GM12878 (cell line): ENCODE measurements at regions not wholly inside any gene's neighbourhood (a gene's known extent, or its start where the extent isn't known, plus 50 kb on each side); places are given as distances from the start of the nearest gene placed in this dataset.

Experiments
- ATAC-seq: fragments of 200-7000 bp; cut with Tn5 transposase; 3 replicates; pipeline ENCODE4 v1.9.1; 2020; ENCODE audit warnings: mild to moderate bottlenecking, moderate library complexity
- BruUV-seq: library from RNA; stranded (reverse); fragments of 400-500 nt; replicated peaks from 2 replicates; lab custom pipeline; 2021; lab: Mats Ljungman, UMichigan
- CTCF ChIA-PET: fragments of 300-600 bp; sonication (Branson Sonifier 250); formaldehyde crosslinking; extraction: SDS; loops from one replicate; lab custom pipeline; 2021; ENCODE audit warnings: inconsistent platforms; lab: Yijun Ruan, JAX
- POLR2A ChIA-PET: fragments of 350-600 bp; formaldehyde crosslinking; extraction: SDS; loops from one replicate; lab custom pipeline; 2021; ENCODE audit warnings: inconsistent platforms; lab: Charles Lee
- RAD21 ChIA-PET: fragments of 300-600 bp; sonication (Branson Sonifier 250); formaldehyde crosslinking; loops from one replicate; lab custom pipeline; 2023; ENCODE audit warnings: antibody characterized with exemption; ENCODE audit not compliant: unreplicated experiment; lab: Charles Lee
- SMC1A ChIA-PET: fragments of 300-600 bp; sonication (Branson Sonifier 250); formaldehyde crosslinking; loops from one replicate; lab custom pipeline; 2023; ENCODE audit not compliant: unreplicated experiment, uncharacterized antibody; lab: Charles Lee
- DNase-seq: peaks from one replicate; pipeline ENCODE4 v3.0.0-alpha.2; 2011; ENCODE audit warnings: low read depth, low spot score
- FAIRE-seq: peaks from 3 replicates; lab custom pipeline; 2011; peaks lifted over from hg19 to GRCh38; lab: Jason Lieb, UNC
- H2AFZ ChIP-seq: 2 replicates; pipeline ENCODE4 v1.6.0; 2011; ENCODE audit warnings: low read depth, low read length, control low read depth; ENCODE audit not compliant: control insufficient read depth
- H3K27ac ChIP-seq: 2 replicates; pipeline ENCODE4 v1.5.1; 2011; ENCODE audit warnings: control low read depth; ENCODE audit not compliant: control insufficient read depth, insufficient read depth
- H3K27me3 ChIP-seq, 2 experiments: replicated peaks in 1 of 2; 2 replicates each; pipeline versions ENCODE4 v1.6.0 to v1.6.1; 2011; ENCODE audit warnings: low read length in 1 of 2; ENCODE audit not compliant: control insufficient read depth in 2 of 2, insufficient read depth in 2 of 2
- H3K36me3 ChIP-seq, 2 experiments: 2 replicates each; pipeline ENCODE4 v1.5.1; 2011; ENCODE audit warnings: low read length in 1 of 2; ENCODE audit not compliant: control insufficient read depth in 2 of 2, insufficient read depth in 2 of 2
- H3K4me1 ChIP-seq: 2 replicates; pipeline ENCODE4 v1.6.1; 2011; ENCODE audit warnings: mild to moderate bottlenecking, low read length, moderate library complexity, mixed read lengths; ENCODE audit not compliant: control insufficient read depth, insufficient read depth
- H3K4me2 ChIP-seq: 2 replicates; pipeline ENCODE4 v1.6.0; 2011; ENCODE audit warnings: control low read depth; ENCODE audit not compliant: control insufficient read depth, insufficient read depth
- H3K4me3 ChIP-seq: fragments of 200-600 bp; sonication (generic); 2 replicates; pipeline ENCODE4 v1.5.1; 2016
- H3K79me2 ChIP-seq: 2 replicates; pipeline ENCODE4 v1.6.0; 2011; ENCODE audit warnings: low read length; ENCODE audit not compliant: control insufficient read depth, insufficient read depth
- H3K9ac ChIP-seq: 2 replicates; pipeline ENCODE4 v1.8.0; 2011; ENCODE audit warnings: low read length, control low read depth, mixed read lengths; ENCODE audit not compliant: control insufficient read depth, insufficient read depth
- H3K9me3 ChIP-seq: replicated peaks from 3 replicates; pipeline ENCODE4 v1.5.1; 2011; ENCODE audit warnings: mild to moderate bottlenecking, low read length; ENCODE audit not compliant: control insufficient read depth, insufficient read depth
- H4K20me1 ChIP-seq: 2 replicates; pipeline ENCODE4 v1.6.0; 2011; ENCODE audit not compliant: control insufficient read depth, insufficient read depth
- CBFB ChIP-seq: IDR thresholded peaks from 2 replicates; pipeline ENCODE4 v1.6.1; 2016; ENCODE audit warnings: antibody characterized with exemption, low read depth
- CBX3 ChIP-seq: fragments of 200-600 bp; sonication (generic); IDR thresholded peaks from 2 replicates; pipeline ENCODE4 v1.6.1; 2016; ENCODE audit warnings: low read depth, borderline replicate concordance
- CBX5 ChIP-seq: sonication (generic); IDR thresholded peaks from 2 replicates; pipeline ENCODE4 v1.6.1; 2016; ENCODE audit warnings: low read depth, moderate library complexity, mild to moderate bottlenecking, inconsistent platforms
- CEBPB ChIP-seq, 2 experiments: fragments of 150-350 bp in 1 of 2; IDR thresholded peaks; 2 replicates each; pipeline ENCODE4 v1.6.1; 2012 to 2014; ENCODE audit warnings: low read depth in 2 of 2, low read length in 2 of 2, borderline replicate concordance in 1 of 2, inconsistent platforms in 1 of 2
- EGR1 ChIP-seq, 2 experiments: IDR thresholded peaks; 1 replicate in 1 of 2; 2 replicates in 1 of 2; pipeline ENCODE4 v1.6.1; 2011 to 2012; ENCODE audit warnings: low read depth in 2 of 2, low read length in 2 of 2, borderline replicate concordance in 1 of 2, mild to moderate bottlenecking in 1 of 2, moderate library complexity in 1 of 2
- FOS ChIP-seq: IDR thresholded peaks from 3 replicates; pipeline ENCODE4 v1.6.1; 2011; ENCODE audit warnings: borderline replicate concordance; ENCODE audit not compliant: insufficient read length; ENCODE audit errors: extremely low read depth
- FOXM1 ChIP-seq: IDR thresholded peaks from 2 replicates; pipeline ENCODE4 v1.6.1; 2012; ENCODE audit warnings: low read depth, mild to moderate bottlenecking, inconsistent platforms, low read length, moderate library complexity
- HDAC6 ChIP-seq: fragments of 200-600 bp; sonication (generic); IDR thresholded peaks from one replicate; pipeline ENCODE4 v1.8.0; 2017; ENCODE audit warnings: antibody characterized with exemption; ENCODE audit not compliant: unreplicated experiment
- JUNB ChIP-seq: IDR thresholded peaks from 2 replicates; pipeline ENCODE4 v1.6.1; 2016; ENCODE audit warnings: antibody characterized with exemption, mild to moderate bottlenecking
- NR2C1 ChIP-seq: fragments of 450-650 bp; IDR thresholded peaks from 2 replicates; pipeline ENCODE4 v1.6.1; 2017; ENCODE audit warnings: antibody characterized with exemption, mild to moderate bottlenecking, moderate library complexity
- POU2F2 ChIP-seq: IDR thresholded peaks from 3 replicates; pipeline ENCODE4 v1.6.1; 2011; ENCODE audit warnings: low read depth, mild to moderate bottlenecking, low read length, borderline replicate concordance
- SMAD1 ChIP-seq: fragments of 450-650 bp; IDR thresholded peaks from 2 replicates; pipeline ENCODE4 v1.6.1; 2018; ENCODE audit warnings: mild to moderate bottlenecking, low read depth; ENCODE audit not compliant: partially characterized antibody
- SMAD5 ChIP-seq: IDR thresholded peaks from 2 replicates; pipeline ENCODE4 v1.6.1; 2016; ENCODE audit warnings: antibody characterized with exemption, low read depth
- SREBF2 ChIP-seq: IDR thresholded peaks from 2 replicates; pipeline ENCODE4 v1.6.1; 2012; ENCODE audit warnings: mild to moderate bottlenecking, low read length
- SRF ChIP-seq, 2 experiments: IDR thresholded peaks; 2 replicates each; pipeline ENCODE4 v1.6.1; 2011; ENCODE audit warnings: low read depth in 2 of 2, low read length in 2 of 2, mild to moderate bottlenecking in 1 of 2, moderate library complexity in 1 of 2
- TCF7 ChIP-seq: IDR thresholded peaks from 2 replicates; pipeline ENCODE4 v1.6.1; 2014; ENCODE audit warnings: antibody characterized with exemption, borderline replicate concordance
- WGBS: methylation state at CpG from one replicate; pipeline ENCODE4 v1.1.6; 2016; ENCODE audit warnings: low lambda C conversion rate; ENCODE audit not compliant: insufficient replicate concordance, insufficient coverage; ENCODE audit errors: missing lambda C conversion rate; 5-methylcytosine and 5-hydroxymethylcytosine counted together
- in situ Hi-C: fragments of 300-500 bp; cut with MboI; formaldehyde crosslinking; loops from 9 replicates; pipeline ENCODE4 v1.14.3; 2018; ENCODE audit warnings: mixed read lengths
- intact Hi-C: fragments of 100-400 bp; cut with micrococcal nuclease; formaldehyde crosslinking; loops from one replicate; pipeline ENCODE4 v1.14.2; 2022; ENCODE audit not compliant: unreplicated experiment
- TF ChIP-seq, protein P1 (sequence below): fragments of 450-650 bp; IDR thresholded peaks from 2 replicates; pipeline ENCODE4 v1.6.1; 2017; ENCODE audit warnings: borderline replicate concordance
- TF ChIP-seq, protein P2 (sequence below): fragments of 450-650 bp; IDR thresholded peaks from 2 replicates; pipeline ENCODE4 v1.6.1; 2017; ENCODE audit warnings: mild to moderate bottlenecking, moderate library complexity
- TF ChIP-seq, protein P3 (sequence below): fragments of 450-650 bp; IDR thresholded peaks from 2 replicates; pipeline ENCODE4 v1.6.1; 2018; ENCODE audit warnings: mild to moderate bottlenecking, low read depth, moderate library complexity; ENCODE audit not compliant: partially characterized antibody

DNA sequence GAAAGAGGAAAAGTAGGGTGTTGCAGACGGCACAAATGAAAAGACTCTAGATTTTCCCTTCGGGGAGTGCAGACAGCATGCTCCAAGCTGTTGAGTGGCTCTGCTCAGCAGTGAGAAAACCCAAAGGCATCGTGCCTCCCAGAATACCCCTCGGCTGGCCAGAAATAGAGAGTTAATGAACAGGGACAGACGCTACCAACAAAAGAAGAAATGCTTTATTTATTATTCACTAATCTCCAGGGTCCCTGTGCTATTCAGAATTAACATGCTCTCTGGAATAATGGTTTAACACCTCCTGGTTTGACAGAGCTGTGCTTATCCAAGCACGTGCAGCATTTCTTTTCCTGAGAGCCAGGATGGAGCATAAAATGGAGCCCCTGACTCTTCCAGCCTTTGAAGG, 82.3 kb downstream of the AQP4 start:
- ChIA-PET CTCF (no interaction called here), RAD21 (no interaction called here), POLR2A (no interaction called here), SMC1A (no interaction called here)
- Histone ChIP-seq H3K79me2 (no peaks in the 10 kb centered on the region), H3K4me2 (no peak overlapping the region), H2AFZ (no peak overlapping the region), H3K36me3 (no peaks in the 10 kb centered on the region), H4K20me1 (no peaks in the 10 kb centered on the region), H3K27me3 (peaks cover 0 to 2% of the 10 kb centered on the region in 2 experiments; a peak in 2 of 4 replicates), H3K9ac (no peak overlapping the region), H3K9me3 (no peaks in the 10 kb centered on the region), H3K27ac (no peak overlapping the region), H3K4me3 (no peak overlapping the region), H3K4me1 (no peaks in the 10 kb centered on the region)
- in situ Hi-C loops, result no loop called here
- no TSS peak for BruUV-seq
- 18% methylated on average over 6 of the region's 6 CpGs for WGBS
- FAIRE-seq (no peak), DNase-seq (no peak), ATAC-seq (no peak)
- intact Hi-C loops, result no loop called here
- TF ChIP-seq FOS (no peak), FOXM1 (no peak), SREBF2 (no peak), CBX3 (no peak), CBFB (no peak), NR2C1 (no peak), JUNB (no peak), POU2F2 (no peak), SMAD1 (no peak), CBX5 (no peak), SRF (IDR thresholded peaks at IDR 0.05; ENCODE audit: low read depth in 2 of 2, low read length in 2 of 2) (no peak), SMAD5 (no peak), TCF7 (no peak), EGR1 (IDR thresholded peaks at IDR 0.05; ENCODE audit: borderline replicate concordance in 1 of 2, low read depth in 2 of 2, low read length in 2 of 2) (no peak), HDAC6 (no peak), CEBPB (IDR thresholded peaks at IDR 0.05; ENCODE audit: borderline replicate concordance in 1 of 2, low read depth in 2 of 2, low read length in 2 of 2) (no peak)
- TF ChIP-seq, protein P1, sequence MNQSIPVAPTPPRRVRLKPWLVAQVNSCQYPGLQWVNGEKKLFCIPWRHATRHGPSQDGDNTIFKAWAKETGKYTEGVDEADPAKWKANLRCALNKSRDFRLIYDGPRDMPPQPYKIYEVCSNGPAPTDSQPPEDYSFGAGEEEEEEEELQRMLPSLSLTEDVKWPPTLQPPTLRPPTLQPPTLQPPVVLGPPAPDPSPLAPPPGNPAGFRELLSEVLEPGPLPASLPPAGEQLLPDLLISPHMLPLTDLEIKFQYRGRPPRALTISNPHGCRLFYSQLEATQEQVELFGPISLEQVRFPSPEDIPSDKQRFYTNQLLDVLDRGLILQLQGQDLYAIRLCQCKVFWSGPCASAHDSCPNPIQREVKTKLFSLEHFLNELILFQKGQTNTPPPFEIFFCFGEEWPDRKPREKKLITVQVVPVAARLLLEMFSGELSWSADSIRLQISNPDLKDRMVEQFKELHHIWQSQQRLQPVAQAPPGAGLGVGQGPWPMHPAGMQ, result no peak
- TF ChIP-seq, protein P2, sequence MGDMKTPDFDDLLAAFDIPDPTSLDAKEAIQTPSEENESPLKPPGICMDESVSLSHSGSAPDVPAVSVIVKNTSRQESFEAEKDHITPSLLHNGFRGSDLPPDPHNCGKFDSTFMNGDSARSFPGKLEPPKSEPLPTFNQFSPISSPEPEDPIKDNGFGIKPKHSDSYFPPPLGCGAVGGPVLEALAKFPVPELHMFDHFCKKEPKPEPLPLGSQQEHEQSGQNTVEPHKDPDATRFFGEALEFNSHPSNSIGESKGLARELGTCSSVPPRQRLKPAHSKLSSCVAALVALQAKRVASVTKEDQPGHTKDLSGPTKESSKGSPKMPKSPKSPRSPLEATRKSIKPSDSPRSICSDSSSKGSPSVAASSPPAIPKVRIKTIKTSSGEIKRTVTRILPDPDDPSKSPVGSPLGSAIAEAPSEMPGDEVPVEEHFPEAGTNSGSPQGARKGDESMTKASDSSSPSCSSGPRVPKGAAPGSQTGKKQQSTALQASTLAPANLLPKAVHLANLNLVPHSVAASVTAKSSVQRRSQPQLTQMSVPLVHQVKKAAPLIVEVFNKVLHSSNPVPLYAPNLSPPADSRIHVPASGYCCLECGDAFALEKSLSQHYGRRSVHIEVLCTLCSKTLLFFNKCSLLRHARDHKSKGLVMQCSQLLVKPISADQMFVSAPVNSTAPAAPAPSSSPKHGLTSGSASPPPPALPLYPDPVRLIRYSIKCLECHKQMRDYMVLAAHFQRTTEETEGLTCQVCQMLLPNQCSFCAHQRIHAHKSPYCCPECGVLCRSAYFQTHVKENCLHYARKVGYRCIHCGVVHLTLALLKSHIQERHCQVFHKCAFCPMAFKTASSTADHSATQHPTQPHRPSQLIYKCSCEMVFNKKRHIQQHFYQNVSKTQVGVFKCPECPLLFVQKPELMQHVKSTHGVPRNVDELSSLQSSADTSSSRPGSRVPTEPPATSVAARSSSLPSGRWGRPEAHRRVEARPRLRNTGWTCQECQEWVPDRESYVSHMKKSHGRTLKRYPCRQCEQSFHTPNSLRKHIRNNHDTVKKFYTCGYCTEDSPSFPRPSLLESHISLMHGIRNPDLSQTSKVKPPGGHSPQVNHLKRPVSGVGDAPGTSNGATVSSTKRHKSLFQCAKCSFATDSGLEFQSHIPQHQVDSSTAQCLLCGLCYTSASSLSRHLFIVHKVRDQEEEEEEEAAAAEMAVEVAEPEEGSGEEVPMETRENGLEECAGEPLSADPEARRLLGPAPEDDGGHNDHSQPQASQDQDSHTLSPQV, result no peak
- TF ChIP-seq, protein P3, sequence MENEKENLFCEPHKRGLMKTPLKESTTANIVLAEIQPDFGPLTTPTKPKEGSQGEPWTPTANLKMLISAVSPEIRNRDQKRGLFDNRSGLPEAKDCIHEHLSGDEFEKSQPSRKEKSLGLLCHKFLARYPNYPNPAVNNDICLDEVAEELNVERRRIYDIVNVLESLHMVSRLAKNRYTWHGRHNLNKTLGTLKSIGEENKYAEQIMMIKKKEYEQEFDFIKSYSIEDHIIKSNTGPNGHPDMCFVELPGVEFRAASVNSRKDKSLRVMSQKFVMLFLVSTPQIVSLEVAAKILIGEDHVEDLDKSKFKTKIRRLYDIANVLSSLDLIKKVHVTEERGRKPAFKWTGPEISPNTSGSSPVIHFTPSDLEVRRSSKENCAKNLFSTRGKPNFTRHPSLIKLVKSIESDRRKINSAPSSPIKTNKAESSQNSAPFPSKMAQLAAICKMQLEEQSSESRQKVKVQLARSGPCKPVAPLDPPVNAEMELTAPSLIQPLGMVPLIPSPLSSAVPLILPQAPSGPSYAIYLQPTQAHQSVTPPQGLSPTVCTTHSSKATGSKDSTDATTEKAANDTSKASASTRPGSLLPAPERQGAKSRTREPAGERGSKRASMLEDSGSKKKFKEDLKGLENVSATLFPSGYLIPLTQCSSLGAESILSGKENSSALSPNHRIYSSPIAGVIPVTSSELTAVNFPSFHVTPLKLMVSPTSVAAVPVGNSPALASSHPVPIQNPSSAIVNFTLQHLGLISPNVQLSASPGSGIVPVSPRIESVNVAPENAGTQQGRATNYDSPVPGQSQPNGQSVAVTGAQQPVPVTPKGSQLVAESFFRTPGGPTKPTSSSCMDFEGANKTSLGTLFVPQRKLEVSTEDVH, result no peak
